HCT116 (cell line): ENCODE measurements at regions not wholly inside any gene's neighbourhood (a gene's known extent, or its start where the extent isn't known, plus 50 kb on each side); places are given as distances from the start of the nearest gene placed in this dataset.

Source experiments
- ATAC-seq: fragments of 200-7000 bp; cut with Tn5 transposase; 2 replicates; pipeline ENCODE4 v1.9.1; 2020; ENCODE audit warnings: mild to moderate bottlenecking, moderate library complexity
- BruUV-seq: library from RNA; stranded (reverse); fragments of 400-500 nt; replicated peaks from 2 replicates; lab custom pipeline; 2021; lab: Mats Ljungman, UMichigan
- CTCF ChIA-PET: fragments of 300-600 bp; sonication (Branson Sonifier 250); formaldehyde crosslinking; loops from one replicate; lab custom pipeline; 2021; ENCODE audit warnings: antibody characterized with exemption; lab: Charles Lee
- POLR2A ChIA-PET: fragments of 300-600, 350-600 bp; sonication (Branson Sonifier 250); formaldehyde crosslinking; loops from one replicate; lab custom pipeline; 2021; ENCODE audit warnings: antibody characterized with exemption; lab: Charles Lee
- RAD21 ChIA-PET, 2 experiments: fragments of 300-600 bp; sonication (Branson Sonifier 250); formaldehyde crosslinking; loops; one replicate each; lab custom pipeline; 2023; ENCODE audit warnings: low total read pairs in 2 of 2; ENCODE audit not compliant: uncharacterized antibody in 2 of 2, unreplicated experiment in 2 of 2, low non-redundant PET in 1 of 2; lab: Charles Lee
- DNase-seq: peaks from one replicate; pipeline ENCODE4 v3.0.0-alpha.2; 2010; ENCODE audit warnings: low read depth, low spot score
- H2AFZ ChIP-seq: fragments of 200-600 bp; shearing (Covaris generic), sonication (generic); 2 replicates; pipeline ENCODE4 v1.6.1; 2017; ENCODE audit warnings: low read depth, mixed run types, mixed read lengths, antibody characterized with exemption, low read length; ENCODE audit not compliant: poor library complexity, severe bottlenecking
- H3K27ac ChIP-seq: 2 replicates; pipeline ENCODE4 v1.5.1; 2012; ENCODE audit warnings: low read depth, low read length
- H3K27me3 ChIP-seq: fragments of 200-600 bp; sonication (generic); 2 replicates; pipeline ENCODE4 v1.6.1; 2016; ENCODE audit warnings: mixed run types, low read length, mixed read lengths; ENCODE audit not compliant: insufficient read depth
- H3K36me3 ChIP-seq, 2 experiments: fragments of 200-500 bp in 1 of 2; fragments of 200-600 bp in 1 of 2; sonication (Bioruptor generic) in 1 of 2; sonication (generic) in 1 of 2; 2 replicates each; pipeline versions ENCODE4 v1.5.1 to v1.6.1; 2014 to 2016; ENCODE audit warnings: low read length in 2 of 2, inconsistent platforms in 1 of 2, mixed read lengths in 1 of 2, mixed run types in 1 of 2; ENCODE audit not compliant: insufficient read depth in 2 of 2, control insufficient read depth in 1 of 2
- H3K4me1 ChIP-seq, 2 experiments: fragments of 200-600 bp in 1 of 2; sonication (generic) in 1 of 2; 2 replicates each; pipeline versions ENCODE4 v1.5.1 to v1.6.1; 2012 to 2017; ENCODE audit warnings: low read length in 2 of 2, inconsistent platforms in 1 of 2, mild to moderate bottlenecking in 1 of 2, mixed read lengths in 1 of 2, mixed run types in 1 of 2, moderate library complexity in 1 of 2; ENCODE audit not compliant: insufficient read depth in 2 of 2, control insufficient read depth in 1 of 2
- H3K4me2 ChIP-seq: fragments of 200-600 bp; sonication (generic); 2 replicates; pipeline ENCODE4 v1.6.1; 2017; ENCODE audit warnings: mixed run types, low read length, mixed read lengths
- H3K4me3 ChIP-seq, 2 experiments: fragments of 200-600 bp in 1 of 2; sonication (generic) in 1 of 2; replicated peaks in 1 of 2; 2 replicates each; pipeline ENCODE4 v1.5.1; 2011 to 2016; ENCODE audit warnings: low read length in 2 of 2, control low read depth in 1 of 2, low read depth in 1 of 2, mild to moderate bottlenecking in 1 of 2, mixed read lengths in 1 of 2, mixed run types in 1 of 2
- H3K79me2 ChIP-seq: fragments of 200-600 bp; sonication (generic); 2 replicates; pipeline ENCODE4 v1.6.1; 2017; ENCODE audit warnings: mild to moderate bottlenecking, mixed run types, low read length, moderate library complexity, mixed read lengths; ENCODE audit not compliant: insufficient read depth
- H3K9ac ChIP-seq: fragments of 200-600 bp; sonication (generic); 2 replicates; pipeline ENCODE4 v1.6.1; 2016; ENCODE audit warnings: low read length, mixed read lengths
- H3K9me2 ChIP-seq: fragments of 200-600 bp; sonication (generic), shearing (Covaris generic); 2 replicates; pipeline ENCODE4 v1.6.1; 2017; ENCODE audit warnings: mixed run types, mild to moderate bottlenecking, moderate library complexity; ENCODE audit not compliant: insufficient read depth
- H3K9me3 ChIP-seq, 2 experiments: fragments of 200-500 bp in 1 of 2; fragments of 200-600 bp in 1 of 2; sonication (Bioruptor generic) in 1 of 2; sonication (generic) in 1 of 2; 2 replicates each; pipeline ENCODE4 v1.6.1; 2014 to 2017; ENCODE audit warnings: low read length in 2 of 2, mixed read lengths in 2 of 2, inconsistent platforms in 1 of 2, low read depth in 1 of 2, mild to moderate bottlenecking in 1 of 2, mixed run types in 1 of 2, moderate library complexity in 1 of 2; ENCODE audit not compliant: control insufficient read depth in 1 of 2, insufficient read depth in 1 of 2
- H4K20me1 ChIP-seq: fragments of 200-600 bp; sonication (generic), shearing (Covaris generic); 2 replicates; pipeline ENCODE4 v1.6.1; 2017; ENCODE audit warnings: mixed run types, mild to moderate bottlenecking, moderate library complexity; ENCODE audit not compliant: insufficient read depth
- CEBPB ChIP-seq: IDR thresholded peaks from 2 replicates; pipeline ENCODE4 v1.6.1; 2012; ENCODE audit warnings: low read depth
- CTCF ChIP-seq, 3 experiments: fragments of 200-600 bp in 1 of 3; sonication (generic) in 1 of 3; IDR thresholded peaks in 2 of 3; conservative IDR thresholded peaks in 1 of 3; 2 replicates each; pipeline ENCODE4 v1.5.1; 2012 to 2017; ENCODE audit warnings: low read depth in 2 of 3, low read length in 2 of 3, antibody characterized with exemption in 1 of 3, borderline replicate concordance in 1 of 3, control low read depth in 1 of 3, mild to moderate bottlenecking in 1 of 3, mixed read lengths in 1 of 3, mixed run types in 1 of 3, moderate library complexity in 1 of 3; ENCODE audit not compliant: insufficient read depth in 1 of 3
- EGR1 ChIP-seq: IDR thresholded peaks from 2 replicates; pipeline ENCODE4 v1.6.1; 2012; ENCODE audit warnings: low read depth
- EZH2 ChIP-seq: fragments of 200-600 bp; sonication (generic); IDR thresholded peaks from 2 replicates; pipeline ENCODE4 v1.6.1; 2017; ENCODE audit warnings: antibody characterized with exemption, mixed run types
- FOSL1 ChIP-seq: IDR thresholded peaks from 2 replicates; pipeline ENCODE4 v1.6.1; 2012; ENCODE audit warnings: low read depth
- JUND ChIP-seq: IDR thresholded peaks from 2 replicates; pipeline ENCODE4 v1.6.1; 2012
- POLR2A ChIP-seq: IDR thresholded peaks from 2 replicates; pipeline ENCODE4 v1.7.0; 2011; ENCODE audit warnings: borderline replicate concordance; ENCODE audit not compliant: insufficient read depth, insufficient read length; ENCODE audit errors: extremely low read depth
- SIN3A ChIP-seq: IDR thresholded peaks from 2 replicates; pipeline ENCODE4 v1.6.1; 2012; ENCODE audit warnings: low read depth
- TCF7L2 ChIP-seq: IDR thresholded peaks from 2 replicates; pipeline ENCODE4 v1.7.0; 2011; ENCODE audit warnings: borderline replicate concordance, inconsistent platforms; ENCODE audit not compliant: insufficient read depth, insufficient read length; ENCODE audit errors: extremely low read depth
- YY1 ChIP-seq: IDR thresholded peaks from 2 replicates; pipeline ENCODE4 v1.6.1; 2011; ENCODE audit warnings: low read length, low read depth, moderate library complexity, mild to moderate bottlenecking; ENCODE audit not compliant: insufficient replicate concordance; ENCODE audit errors: extremely low read depth
- ZFX ChIP-seq: fragments of 450-650 bp; IDR thresholded peaks from 2 replicates; pipeline ENCODE4 v1.6.1; 2017
- ZNF274 ChIP-seq: fragments of 200-500 bp; sonication (Bioruptor generic); IDR thresholded peaks from 2 replicates; pipeline ENCODE4 v1.6.1; 2014; ENCODE audit warnings: mild to moderate bottlenecking, low read depth, low read length, inconsistent platforms
- intact Hi-C: fragments of 100-400 bp; cut with micrococcal nuclease; formaldehyde crosslinking; loops from 2 replicates; pipeline ENCODE4 v1.10.0; 2022

DNA sequence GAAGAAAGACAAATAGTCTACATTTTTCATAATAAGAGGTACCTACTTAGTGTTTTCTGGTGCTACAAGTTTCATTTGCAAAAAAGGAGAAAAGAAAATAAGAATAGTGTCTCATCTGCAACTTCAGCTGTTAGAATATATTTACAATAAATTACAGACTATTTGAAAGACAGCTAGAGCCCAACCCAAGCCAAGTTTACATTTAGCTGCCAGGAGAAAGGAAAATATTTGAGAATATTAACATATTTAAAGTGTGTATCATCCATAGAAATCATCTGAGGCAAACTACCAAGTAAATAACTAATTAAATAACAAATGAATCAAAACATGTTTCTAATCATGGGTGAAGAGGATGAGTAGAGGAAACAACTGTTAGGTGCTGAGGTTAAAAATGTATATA is 209.2 kb upstream of the ZSWIM2 start:
- intact Hi-C loops: no loop called here
- Histone ChIP-seq H3K4me1 (no peaks in the 10 kb centered on the region), H4K20me1 (no peaks in the 10 kb centered on the region), H3K79me2 (no peaks in the 10 kb centered on the region), H3K27me3 (no peaks in the 10 kb centered on the region), H3K27ac (no peak overlapping the region), H3K9ac (no peak overlapping the region), H3K4me2 (no peak overlapping the region), H2AFZ (no peak overlapping the region), H3K9me2 (no peaks in the 10 kb centered on the region), H3K9me3 (no peaks in the 10 kb centered on the region), H3K36me3 (no peaks in the 10 kb centered on the region), H3K4me3 (no peak overlapping the region)
- ChIA-PET POLR2A (no interaction called here), RAD21 (no interaction called here), CTCF (no interaction called here)
- DNase-seq: no peak
- TF ChIP-seq FOSL1 (no peak), POLR2A (no peak), YY1 (no peak), ZFX (no peak), CTCF (IDR thresholded peaks at IDR 0.05 in 2 of 3, conservative IDR thresholded peaks at IDR 0.05 in 1 of 3; ENCODE audit: borderline replicate concordance in 1 of 3, insufficient read depth in 1 of 3, low read depth in 2 of 3, low read length in 2 of 3) (no peak), JUND (no peak), EZH2 (no peak), TCF7L2 (no peak), CEBPB (no peak), SIN3A (no peak), EGR1 (no peak), ZNF274 (no peak)
- BruUV-seq: no TSS peak
- ATAC-seq: no peak
